ENCODE measurements at regions not wholly inside any gene's neighbourhood (a gene's known extent, or its start where the extent isn't known, plus 50 kb on each side); places are given as distances from the start of the nearest gene placed in this dataset.
"Not testable (repeated sequence)": the region's sequence is repeated elsewhere in the genome, so short reads cannot be mapped to it uniquely, and the experiment has no call there.

DNA sequence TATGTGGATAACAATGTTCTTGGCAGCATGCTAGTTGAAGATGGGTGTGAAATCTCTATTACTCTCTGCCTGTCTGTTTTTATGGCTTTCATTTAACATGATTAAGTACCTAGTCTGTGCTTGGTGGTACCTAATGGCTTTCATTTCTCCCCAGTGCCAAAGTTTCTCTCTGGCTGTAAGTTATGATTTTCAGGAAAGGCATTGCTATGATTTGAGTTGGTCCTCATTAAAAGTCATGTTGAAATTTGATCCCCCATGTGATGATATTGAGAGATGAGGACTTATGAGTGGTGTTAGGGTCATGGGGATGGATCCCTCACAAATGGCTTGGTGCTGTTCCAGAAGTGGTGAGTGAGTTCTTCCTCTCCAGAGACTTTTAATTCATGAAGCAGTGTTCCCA is 162.4 kb upstream of the IL15 start:
- ChIA-PET POLR2A (no interaction called here), CTCF (no interaction called here)
- Mint-ChIP-seq H3K4me1 (ENCODE audit: low read depth) (no peaks in the 10 kb centered on the region), H3K27ac (no peak overlapping the region), H3K36me3 (ENCODE audit: low read depth) (no peaks in the 10 kb centered on the region), H3K9me3 (ENCODE audit: insufficient read depth) (peaks cover 4% of the 10 kb centered on the region), H3K27me3 (ENCODE audit: low read depth) (no peaks in the 10 kb centered on the region), H3K4me3 (no peak overlapping the region)
- ATAC-seq (no peak), DNase-seq (no peak)

DNA sequence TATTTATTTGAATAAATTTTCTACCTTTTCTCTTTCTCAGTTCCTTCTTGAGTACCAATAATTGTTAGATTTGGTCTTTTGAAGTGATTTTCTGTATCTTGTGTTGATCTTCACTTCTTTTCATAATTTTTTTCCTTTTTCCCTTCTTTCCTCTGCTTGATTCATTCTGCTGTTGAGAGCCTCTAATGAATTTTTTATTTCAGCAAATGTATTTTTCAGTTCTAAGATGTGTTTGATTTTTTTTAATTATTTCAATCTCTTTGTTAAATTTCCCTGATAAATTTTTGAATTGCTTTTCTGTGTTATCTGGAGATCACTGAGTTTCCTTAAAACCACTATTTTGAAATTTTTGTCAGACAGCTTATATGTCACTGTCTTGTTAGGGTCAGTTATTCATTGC is 155.4 kb upstream of the IL15 start:
- Mint-ChIP-seq H3K4me1 (ENCODE audit: low read depth) (no peaks in the 10 kb centered on the region), H3K27me3 (ENCODE audit: low read depth) (no peaks in the 10 kb centered on the region), H3K4me3 (no peak overlapping the region), H3K36me3 (ENCODE audit: low read depth) (no peaks in the 10 kb centered on the region), H3K9me3 (ENCODE audit: insufficient read depth) (peaks cover 23% of the 10 kb centered on the region), H3K27ac (no peak overlapping the region)
- DNase-seq (no peak), ATAC-seq (no peak)
- POLR2A ChIA-PET = no interaction called here
- CTCF ChIA-PET = no interaction called here

DNA sequence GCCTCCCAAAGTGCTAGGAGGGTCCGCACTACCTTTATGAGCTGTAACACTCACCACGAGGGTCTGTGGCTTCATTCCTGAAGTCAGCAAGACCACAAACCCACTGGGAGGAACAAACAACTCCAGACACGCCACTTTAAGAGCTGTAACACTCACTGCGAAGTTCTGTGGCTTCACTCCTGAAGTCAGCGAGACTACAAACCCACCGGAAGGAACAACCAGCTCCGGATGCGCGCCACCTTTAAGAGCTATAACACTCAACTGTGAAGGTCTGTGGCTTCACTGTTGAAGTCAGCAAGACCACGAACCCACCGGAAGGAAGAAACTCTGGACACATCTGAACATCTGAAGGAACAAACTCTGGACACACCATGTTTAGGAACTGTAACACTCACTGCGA is 152.1 kb upstream of the IL15 start:
- peak; percentile 21 for DNase-seq
- peak overlapping the region; percentile 57 for H3K27ac Mint-ChIP-seq
- H3K36me3 Mint-ChIP-seq (ENCODE audit: low read depth); POLR2A ChIA-PET; ATAC-seq; H3K4me1 Mint-ChIP-seq (ENCODE audit: low read depth); H3K27me3 Mint-ChIP-seq (ENCODE audit: low read depth); H3K4me3 Mint-ChIP-seq: not testable (repeated sequence)
- H3K9me3 Mint-ChIP-seq (ENCODE audit: insufficient read depth) = peaks cover 18% of the 10 kb centered on the region
- CTCF ChIA-PET = interaction anchor here (0.8 kb wide), 1 partner anchor 14 kb away, joined by 3 read pairs; no protein-coding TSS in a partner anchor

DNA sequence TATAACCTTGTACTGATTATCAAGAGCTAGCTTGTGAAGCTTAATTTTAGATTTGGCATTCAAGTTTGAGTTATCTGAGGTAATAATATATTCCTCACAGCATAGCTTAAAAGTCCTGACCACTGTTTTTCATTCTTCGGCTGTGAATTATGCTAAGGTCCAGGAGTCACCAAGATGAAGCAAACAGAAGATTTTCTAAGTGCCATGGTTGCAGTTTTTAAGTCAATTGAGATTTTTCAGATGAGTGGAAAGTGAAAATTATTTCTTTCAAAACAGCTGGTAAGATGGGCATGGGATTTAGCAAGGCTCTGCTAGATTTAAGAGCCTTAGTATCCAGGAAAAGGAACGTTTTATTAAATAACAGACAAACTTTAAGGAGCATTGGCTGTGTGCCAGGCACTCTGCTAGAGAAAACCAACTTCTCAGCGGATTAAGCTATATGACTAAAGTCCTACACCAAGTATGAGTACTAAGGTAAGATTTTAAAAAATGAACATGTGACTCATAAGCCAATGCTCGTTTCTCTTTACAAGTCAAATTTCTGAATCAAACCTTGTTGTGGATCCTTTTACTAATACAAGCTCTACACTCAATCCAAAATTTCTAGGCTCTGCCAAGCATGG is 149.9 kb upstream of the IL15 start:
- Mint-ChIP-seq H3K9me3 (ENCODE audit: insufficient read depth) (peaks cover 7% of the 10 kb centered on the region), H3K4me1 (ENCODE audit: low read depth) (no peaks in the 10 kb centered on the region), H3K4me3 (no peak overlapping the region), H3K27ac (no peak overlapping the region), H3K27me3 (ENCODE audit: low read depth) (no peaks in the 10 kb centered on the region), H3K36me3 (ENCODE audit: low read depth) (no peaks in the 10 kb centered on the region)
- ATAC-seq (no peak), DNase-seq (no peak)
- CTCF ChIA-PET = interaction anchor here (1.1 kb wide), 1 partner anchor 17 kb away, joined by 3 read pairs; no protein-coding TSS in a partner anchor
- POLR2A ChIA-PET = no interaction called here

DNA sequence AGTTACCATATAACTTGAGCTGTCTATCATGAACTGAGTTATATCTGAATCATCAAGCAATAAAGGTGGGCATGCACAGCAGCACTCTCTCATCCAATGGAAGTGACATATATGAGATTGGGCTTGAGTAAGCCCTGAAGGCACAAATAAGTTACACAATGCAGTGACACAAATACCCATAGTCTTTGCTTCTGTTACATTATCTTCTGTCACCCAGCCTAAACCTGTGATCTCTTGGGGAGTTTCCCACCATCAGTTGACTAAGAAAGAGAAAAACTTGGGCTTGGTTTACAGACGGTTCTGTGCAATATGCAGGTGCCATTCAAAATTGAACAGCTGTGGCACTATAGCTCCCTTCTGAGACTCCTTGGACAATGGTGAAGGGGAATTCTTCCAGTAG is 138.8 kb upstream of the IL15 start:
- Mint-ChIP-seq H3K27ac (no peak overlapping the region), H3K27me3 (ENCODE audit: low read depth) (no peaks in the 10 kb centered on the region), H3K4me1 (ENCODE audit: low read depth) (no peaks in the 10 kb centered on the region), H3K36me3 (ENCODE audit: low read depth) (no peaks in the 10 kb centered on the region), H3K4me3 (no peak overlapping the region), H3K9me3 (ENCODE audit: insufficient read depth) (no peaks in the 10 kb centered on the region)
- no peak for DNase-seq
- POLR2A ChIA-PET = no interaction called here
- CTCF ChIA-PET = no interaction called here
- ATAC-seq = no peak

DNA sequence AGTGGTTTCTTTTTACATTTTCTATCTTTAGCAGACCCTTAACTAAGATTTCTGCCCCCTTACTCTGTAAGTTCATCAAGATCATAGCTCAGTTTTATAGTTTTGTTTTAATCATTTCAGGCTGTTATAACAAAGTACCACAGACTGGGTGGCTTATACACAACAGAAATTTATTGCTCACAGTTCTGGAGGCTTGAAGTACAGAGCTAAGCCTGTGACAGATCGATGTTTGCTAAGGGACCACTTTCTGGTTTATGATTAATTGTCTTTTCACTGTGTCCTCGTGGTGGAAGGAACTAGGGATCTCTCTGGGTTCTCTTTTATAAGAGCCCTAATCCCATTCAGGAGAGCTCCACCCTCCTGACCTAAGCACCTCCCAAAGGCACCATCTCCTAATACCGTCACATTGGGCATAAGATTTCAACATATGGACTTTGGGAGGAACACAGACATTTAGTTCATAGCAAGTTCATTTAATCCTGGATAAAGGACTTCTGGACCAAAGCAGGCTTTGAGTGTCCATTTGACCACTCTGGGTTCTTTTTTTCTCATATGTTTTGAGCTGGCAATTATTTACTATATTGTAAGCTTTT is 137.0 kb upstream of the IL15 start:
- H3K4me1 Mint-ChIP-seq (ENCODE audit: low read depth) = no peaks in the 10 kb centered on the region
- H3K27me3 Mint-ChIP-seq (ENCODE audit: low read depth) = no peaks in the 10 kb centered on the region
- no peaks in the 10 kb centered on the region for H3K36me3 Mint-ChIP-seq (ENCODE audit: low read depth)
- CTCF ChIA-PET = no interaction called here
- H3K9me3 Mint-ChIP-seq (ENCODE audit: insufficient read depth) = no peaks in the 10 kb centered on the region
- no peak overlapping the region for H3K27ac Mint-ChIP-seq
- H3K4me3 Mint-ChIP-seq = no peak overlapping the region
- no peak for ATAC-seq
- POLR2A ChIA-PET = no interaction called here
- no peak for DNase-seq

DNA sequence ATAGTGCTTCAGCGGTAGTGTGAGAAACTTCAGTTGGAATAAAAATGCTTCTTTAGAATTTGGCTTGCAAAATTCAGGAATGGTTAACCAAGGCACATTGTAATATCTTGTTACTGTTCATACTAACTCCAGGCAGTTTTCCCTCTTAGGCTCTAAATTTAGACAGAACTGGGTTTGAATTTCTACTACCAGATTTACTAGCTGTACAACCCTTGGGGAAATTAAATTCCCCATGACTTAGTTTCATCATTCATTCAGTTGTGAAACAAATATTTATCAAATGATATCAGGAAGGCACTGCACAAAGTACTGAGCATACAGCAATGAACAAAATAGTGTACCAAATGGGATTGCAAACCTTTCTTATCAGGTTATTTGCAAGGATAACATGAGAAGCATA is 135.0 kb upstream of the IL15 start:
- H3K36me3 Mint-ChIP-seq (ENCODE audit: low read depth) = no peaks in the 10 kb centered on the region
- H3K27ac Mint-ChIP-seq = no peak overlapping the region
- no peaks in the 10 kb centered on the region for H3K27me3 Mint-ChIP-seq (ENCODE audit: low read depth)
- no peak overlapping the region for H3K4me3 Mint-ChIP-seq
- POLR2A ChIA-PET = no interaction called here
- H3K4me1 Mint-ChIP-seq (ENCODE audit: low read depth) = no peaks in the 10 kb centered on the region
- CTCF ChIA-PET = no interaction called here
- DNase-seq (no peak), ATAC-seq (no peak)
- no peaks in the 10 kb centered on the region for H3K9me3 Mint-ChIP-seq (ENCODE audit: insufficient read depth)

DNA sequence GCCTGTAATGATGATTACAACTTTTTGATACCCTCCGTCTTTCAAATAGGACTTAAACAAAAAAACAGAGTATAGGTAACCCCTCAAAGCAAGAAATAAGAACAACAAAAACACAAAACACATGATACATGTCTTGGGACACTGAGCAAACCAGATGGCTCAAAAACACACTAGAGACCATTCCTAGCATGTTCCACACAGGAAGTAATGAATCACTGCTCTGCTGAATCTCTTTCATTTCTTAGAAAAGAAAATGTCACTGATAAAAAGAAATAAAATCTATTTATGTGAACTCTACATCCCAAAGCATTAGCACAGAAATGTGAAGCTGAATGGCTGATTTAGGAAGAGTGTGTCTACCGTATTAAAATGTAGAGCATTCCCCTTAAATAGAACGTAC is 134.5 kb upstream of the IL15 start:
- CTCF ChIA-PET = no interaction called here
- H3K27ac Mint-ChIP-seq = no peak overlapping the region
- DNase-seq = no peak
- H3K4me1 Mint-ChIP-seq (ENCODE audit: low read depth) = no peaks in the 10 kb centered on the region
- H3K36me3 Mint-ChIP-seq (ENCODE audit: low read depth) = no peaks in the 10 kb centered on the region
- POLR2A ChIA-PET = no interaction called here
- no peak overlapping the region for H3K4me3 Mint-ChIP-seq
- no peaks in the 10 kb centered on the region for H3K9me3 Mint-ChIP-seq (ENCODE audit: insufficient read depth)
- ATAC-seq = no peak
- H3K27me3 Mint-ChIP-seq (ENCODE audit: low read depth) = no peaks in the 10 kb centered on the region

DNA sequence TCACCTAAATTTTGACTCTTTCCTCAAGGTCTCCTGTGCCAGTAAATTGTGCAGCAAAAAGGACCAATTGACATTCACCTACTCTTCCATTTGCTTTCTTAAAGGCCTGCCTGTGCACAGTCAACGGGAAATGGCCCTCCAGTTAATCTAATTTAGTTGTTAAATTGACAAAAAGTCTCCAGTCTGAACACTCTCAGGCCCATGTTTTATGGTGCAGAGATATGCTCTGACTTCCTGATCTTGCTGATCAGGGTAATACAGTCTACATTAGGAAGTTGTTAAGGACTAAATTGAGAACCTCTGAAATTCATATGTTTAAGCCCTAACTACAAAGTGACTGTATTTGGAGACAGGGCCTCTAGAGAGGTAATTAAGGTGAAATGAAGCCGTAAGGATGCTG is 133.6 kb upstream of the IL15 start:
- POLR2A ChIA-PET = no interaction called here
- no peak overlapping the region for H3K27ac Mint-ChIP-seq
- no peaks in the 10 kb centered on the region for H3K4me1 Mint-ChIP-seq (ENCODE audit: low read depth)
- ATAC-seq (no peak), DNase-seq (no peak)
- CTCF ChIA-PET = no interaction called here
- no peak overlapping the region for H3K4me3 Mint-ChIP-seq
- no peaks in the 10 kb centered on the region for H3K27me3 Mint-ChIP-seq (ENCODE audit: low read depth)
- no peaks in the 10 kb centered on the region for H3K36me3 Mint-ChIP-seq (ENCODE audit: low read depth)
- H3K9me3 Mint-ChIP-seq (ENCODE audit: insufficient read depth) = no peaks in the 10 kb centered on the region

DNA sequence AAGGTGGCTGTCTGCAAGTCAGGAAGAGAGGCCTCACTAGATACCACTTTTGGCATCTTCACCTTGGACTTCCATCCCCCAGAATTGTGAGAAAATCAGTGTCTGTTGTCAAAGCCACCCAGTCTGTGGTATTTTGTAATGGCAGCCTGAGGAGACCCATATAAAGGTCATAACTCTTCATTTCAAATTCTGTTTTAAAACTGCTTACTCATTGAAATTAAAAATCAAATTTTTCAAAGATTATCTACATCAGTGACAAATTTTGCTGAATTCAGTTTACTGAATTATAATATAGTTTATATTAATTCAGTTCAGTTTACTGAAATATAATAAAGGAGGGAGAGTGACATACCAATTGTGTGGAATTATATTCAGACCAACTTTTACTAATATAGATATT is 133.1 kb upstream of the IL15 start:
- DNase-seq (no peak), ATAC-seq (no peak)
- Mint-ChIP-seq H3K9me3 (ENCODE audit: insufficient read depth) (no peaks in the 10 kb centered on the region), H3K27me3 (ENCODE audit: low read depth) (no peaks in the 10 kb centered on the region), H3K36me3 (ENCODE audit: low read depth) (no peaks in the 10 kb centered on the region), H3K27ac (no peak overlapping the region), H3K4me1 (ENCODE audit: low read depth) (no peaks in the 10 kb centered on the region), H3K4me3 (no peak overlapping the region)
- POLR2A ChIA-PET = no interaction called here
- CTCF ChIA-PET = no interaction called here

DNA sequence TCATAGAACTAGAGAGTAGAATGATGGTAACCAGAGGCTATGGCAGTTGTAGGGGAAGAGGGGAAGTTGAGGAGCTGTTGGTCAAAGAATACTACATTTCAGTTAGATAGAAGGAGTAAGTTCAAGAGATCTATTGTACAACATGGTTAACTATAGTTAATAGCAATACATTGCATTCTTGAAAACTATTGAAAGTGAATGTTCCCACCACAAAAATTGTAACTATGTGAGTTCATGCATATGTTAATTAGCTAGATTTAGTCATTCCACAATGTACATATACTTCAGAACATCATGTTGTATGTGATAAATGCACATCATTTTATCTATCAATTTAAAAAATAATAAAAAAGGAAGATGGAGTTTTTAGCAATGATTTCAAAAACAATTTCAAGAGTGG is 125.3 kb upstream of the IL15 start:
- no peaks in the 10 kb centered on the region for H3K9me3 Mint-ChIP-seq (ENCODE audit: insufficient read depth)
- no peak overlapping the region for H3K27ac Mint-ChIP-seq
- ChIA-PET CTCF (no interaction called here), POLR2A (no interaction called here)
- no peaks in the 10 kb centered on the region for H3K4me1 Mint-ChIP-seq (ENCODE audit: low read depth)
- DNase-seq = no peak
- no peaks in the 10 kb centered on the region for H3K27me3 Mint-ChIP-seq (ENCODE audit: low read depth)
- H3K4me3 Mint-ChIP-seq = no peak overlapping the region
- ATAC-seq = no peak
- no peaks in the 10 kb centered on the region for H3K36me3 Mint-ChIP-seq (ENCODE audit: low read depth)

DNA sequence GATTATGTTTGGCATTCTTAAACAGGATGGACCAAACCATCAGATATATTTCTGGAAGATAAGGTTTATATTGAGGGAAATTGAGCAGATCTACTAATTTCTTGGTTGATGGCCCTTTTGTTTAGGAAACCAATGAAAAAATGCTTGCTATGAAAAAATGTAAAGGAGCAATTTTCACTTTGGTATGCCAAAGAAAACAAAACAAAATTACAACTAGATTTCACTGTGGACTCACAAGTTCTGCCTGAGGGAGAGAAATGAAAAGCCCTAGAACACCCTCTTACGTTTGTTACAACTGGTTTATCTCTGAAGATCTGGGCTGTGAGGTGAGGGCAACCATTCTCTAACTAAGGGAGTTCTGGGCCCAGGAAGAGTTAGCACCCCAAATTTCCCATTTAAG is 122.5 kb upstream of the IL15 start:
- DNase-seq = no peak
- Mint-ChIP-seq H3K4me3 (no peak overlapping the region), H3K4me1 (ENCODE audit: low read depth) (no peaks in the 10 kb centered on the region), H3K27ac (no peak overlapping the region), H3K36me3 (ENCODE audit: low read depth) (no peaks in the 10 kb centered on the region), H3K27me3 (ENCODE audit: low read depth) (no peaks in the 10 kb centered on the region), H3K9me3 (ENCODE audit: insufficient read depth) (no peaks in the 10 kb centered on the region)
- ChIA-PET CTCF (no interaction called here), POLR2A (no interaction called here)
- no peak for ATAC-seq

DNA sequence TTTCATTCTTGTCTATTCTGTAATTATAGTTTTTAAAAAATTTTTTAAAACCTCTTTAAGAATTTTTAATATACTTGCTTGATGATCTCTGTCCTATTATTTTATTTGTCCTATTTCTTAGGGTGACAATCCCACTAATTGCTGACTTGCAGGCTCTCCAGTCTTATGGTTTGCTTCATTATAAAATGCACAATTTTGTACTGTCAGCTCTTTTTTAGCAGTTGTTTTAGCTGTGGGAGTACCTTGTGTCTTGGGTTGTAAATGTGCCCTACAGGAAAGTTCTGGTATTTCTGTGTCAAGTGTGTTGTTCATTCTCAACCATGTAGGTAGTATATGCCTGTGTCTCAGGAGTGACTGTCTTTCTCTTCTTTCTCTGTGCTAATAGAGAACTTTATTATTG is 118.2 kb upstream of the IL15 start:
- CTCF ChIA-PET = no interaction called here
- Mint-ChIP-seq H3K27ac (no peak overlapping the region), H3K9me3 (ENCODE audit: insufficient read depth) (no peaks in the 10 kb centered on the region), H3K4me1 (ENCODE audit: low read depth) (no peaks in the 10 kb centered on the region), H3K36me3 (ENCODE audit: low read depth) (no peaks in the 10 kb centered on the region), H3K27me3 (ENCODE audit: low read depth) (no peaks in the 10 kb centered on the region), H3K4me3 (no peak overlapping the region)
- no peak for ATAC-seq
- POLR2A ChIA-PET = no interaction called here
- DNase-seq = no peak

All from activated CD8-positive, alpha-beta T cell treated with anti-CD3 and anti-CD28 coated beads, Interleukin-2, amount 10 ng/mL, durations not matched to agents 7 days and 5 days (primary cell).